IPS DF 4.7 (cell line): ENCODE measurements at regions not wholly inside any gene's neighbourhood (a gene's known extent, or its start where the extent isn't known, plus 50 kb on each side); places are given as distances from the start of the nearest gene placed in this dataset.

Source experiments
- DNase-seq: peaks from one replicate; pipeline ENCODE4 v3.0.0-alpha.2; 2013; ENCODE audit warnings: low spot score; ENCODE audit errors: extremely low read depth

DNA sequence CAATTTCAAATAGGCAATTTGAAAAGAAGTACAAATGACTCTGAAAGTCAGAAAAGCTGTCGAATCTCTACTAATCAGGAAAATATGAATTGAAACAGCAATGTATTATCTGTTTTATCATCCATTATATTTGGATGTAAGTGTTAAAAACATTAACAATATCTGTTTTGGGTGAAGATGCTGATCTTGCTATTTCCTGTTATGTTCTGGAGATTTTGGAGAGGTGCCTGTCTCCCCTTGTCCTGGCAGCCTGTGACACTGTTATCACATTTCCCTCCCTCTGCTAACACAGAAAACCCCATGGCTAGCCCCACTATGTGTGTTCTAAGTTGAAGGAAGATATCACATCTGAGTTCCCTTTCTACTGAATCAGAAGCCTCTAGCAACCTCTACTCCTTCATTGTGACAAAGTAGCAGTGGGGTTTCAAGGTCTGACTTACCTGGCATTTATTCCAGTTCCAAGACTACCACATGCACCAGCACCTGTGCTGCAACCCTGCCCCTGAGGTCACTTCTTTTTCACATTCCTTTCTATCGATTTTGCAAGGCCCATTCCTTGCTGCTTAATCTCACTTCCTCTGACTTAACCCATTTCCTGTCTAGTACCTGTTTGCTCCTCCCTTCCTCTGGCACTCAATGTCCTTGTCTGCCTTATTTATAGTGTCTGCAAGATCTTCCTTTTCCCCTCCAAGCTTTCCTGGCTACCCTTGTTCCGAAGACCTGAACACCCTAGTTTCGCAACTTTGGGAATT is 95.5 kb upstream of the COL8A1 start:
- no peak for DNase-seq

DNA sequence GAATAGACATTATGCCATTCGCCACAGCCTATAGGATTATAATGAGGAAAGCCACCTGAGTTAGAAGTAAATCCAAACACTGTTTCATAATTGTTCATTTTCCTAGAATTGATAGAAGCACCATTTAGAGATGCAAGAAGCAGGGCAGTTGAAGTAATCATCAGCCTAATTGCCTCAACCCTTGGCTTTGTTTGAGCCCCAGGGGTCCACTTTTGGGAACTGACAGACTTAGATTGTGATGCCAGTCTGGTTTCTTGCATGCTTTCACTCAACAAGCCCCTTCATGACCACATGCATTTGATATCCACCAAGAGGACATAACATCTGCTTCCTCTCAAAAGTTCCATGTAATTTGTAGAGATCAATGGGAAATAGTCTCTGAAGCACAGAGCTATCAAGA is 97.2 kb upstream of the COL8A1 start:
- no peak for DNase-seq

DNA sequence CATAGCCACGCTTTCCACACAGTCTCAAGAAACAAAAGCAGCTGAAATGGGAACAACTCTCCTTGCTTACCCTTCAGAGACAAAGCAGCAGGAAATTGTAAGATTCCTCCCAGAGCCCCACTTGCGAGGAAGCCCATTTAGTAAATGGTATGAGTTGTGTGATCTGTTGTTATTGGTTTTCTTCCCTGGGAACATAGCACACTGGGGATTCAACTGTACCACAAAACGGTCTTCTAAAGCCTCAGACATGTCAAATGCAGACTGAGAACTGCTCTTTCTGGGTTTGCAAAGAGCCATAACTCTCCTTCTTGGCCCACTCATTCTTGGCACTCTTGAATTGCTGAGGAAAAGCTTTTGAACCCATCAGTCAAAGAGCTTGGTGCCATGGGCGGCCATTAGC is 101.0 kb upstream of the COL8A1 start:
- no peak for DNase-seq

DNA sequence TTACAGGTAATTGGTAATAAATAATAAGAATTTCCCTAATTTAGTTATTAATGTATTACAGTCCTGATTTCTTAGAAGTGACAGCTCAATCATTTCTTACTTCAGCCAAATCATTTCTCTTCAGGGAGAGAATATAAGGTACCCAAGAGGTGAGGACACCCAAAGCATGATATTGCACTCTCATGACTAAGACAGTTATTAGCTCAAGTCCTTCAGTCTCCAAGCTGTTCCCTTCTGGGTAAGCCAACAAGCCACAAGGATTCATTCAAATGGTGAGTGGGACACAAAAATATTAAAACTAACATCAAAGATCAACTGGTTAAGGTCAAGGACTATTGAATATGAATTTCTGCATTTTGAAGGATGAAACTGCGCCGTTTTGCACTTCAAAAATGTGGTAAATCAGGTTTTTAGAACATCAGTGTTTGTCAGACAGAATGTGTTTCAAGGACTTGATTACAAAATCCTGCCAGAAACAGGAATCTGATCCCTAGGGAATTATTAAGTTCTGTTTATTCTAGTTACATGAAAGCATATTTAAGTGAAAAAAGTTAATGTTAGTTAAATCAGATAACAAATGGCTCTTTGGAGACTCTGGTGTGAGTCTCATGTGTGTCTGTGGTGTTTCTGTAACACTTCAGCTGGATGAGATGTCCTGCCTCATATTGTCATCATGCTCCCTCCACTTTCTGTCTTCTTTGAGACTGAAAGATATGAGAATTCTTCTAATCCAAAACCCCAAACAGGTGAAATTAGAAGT is 101.7 kb upstream of the COL8A1 start:
- DNase-seq: no peak

DNA sequence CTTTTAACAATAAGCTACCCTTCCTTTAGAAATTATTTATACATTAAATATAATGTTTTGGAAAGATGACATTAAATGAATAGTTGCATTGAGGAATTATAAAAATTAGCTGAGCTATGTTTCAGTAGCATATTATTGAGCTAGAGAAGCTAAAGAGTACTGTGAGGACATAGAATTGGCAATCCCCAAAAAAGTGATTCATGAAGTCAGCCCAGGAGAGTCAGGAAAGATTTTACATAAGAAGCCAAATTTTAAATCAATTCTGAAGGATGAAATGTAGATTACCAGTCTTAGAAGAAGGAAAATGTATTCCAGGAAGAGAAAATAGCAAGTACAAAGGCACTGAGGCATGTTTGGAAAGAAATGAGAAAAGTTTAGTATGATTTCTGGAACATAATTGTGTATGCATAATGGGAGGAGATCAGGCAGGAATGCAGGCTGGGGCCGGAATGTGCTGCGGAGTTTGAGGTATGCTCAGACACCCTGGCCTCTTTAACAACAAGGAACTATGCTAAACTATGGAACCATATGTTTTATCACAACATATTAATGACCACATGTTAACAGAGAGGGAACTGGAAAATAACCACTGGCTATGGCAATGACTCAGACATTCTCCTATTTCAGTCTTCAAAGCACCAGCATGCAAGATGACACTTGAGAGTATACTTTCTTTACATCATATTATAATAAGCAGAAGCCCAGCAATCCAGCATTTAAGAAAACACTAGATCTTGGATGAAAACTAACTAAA is 103.3 kb upstream of the COL8A1 start:
- no peak for DNase-seq

DNA sequence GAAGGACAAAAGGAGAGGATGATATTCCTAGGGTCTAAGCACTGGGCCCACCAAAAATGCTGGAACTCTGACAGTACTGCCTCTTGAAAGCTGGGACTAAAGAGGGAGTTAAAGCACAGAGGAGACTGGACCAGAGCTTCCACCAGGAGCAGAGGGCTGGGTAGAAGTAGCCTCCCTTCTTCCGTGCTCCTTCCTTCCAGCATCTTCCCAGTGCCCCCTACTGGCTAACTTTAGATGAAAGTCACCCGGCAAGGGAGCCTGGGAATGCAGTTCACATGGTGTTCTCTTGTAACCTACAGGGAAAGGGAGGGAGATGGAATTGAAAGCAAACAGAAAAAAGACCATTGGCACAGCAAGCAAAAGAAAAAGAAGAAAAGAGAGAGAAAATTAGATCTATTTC is 106.1 kb upstream of the COL8A1 start:
- DNase-seq: peak; percentile 71

DNA sequence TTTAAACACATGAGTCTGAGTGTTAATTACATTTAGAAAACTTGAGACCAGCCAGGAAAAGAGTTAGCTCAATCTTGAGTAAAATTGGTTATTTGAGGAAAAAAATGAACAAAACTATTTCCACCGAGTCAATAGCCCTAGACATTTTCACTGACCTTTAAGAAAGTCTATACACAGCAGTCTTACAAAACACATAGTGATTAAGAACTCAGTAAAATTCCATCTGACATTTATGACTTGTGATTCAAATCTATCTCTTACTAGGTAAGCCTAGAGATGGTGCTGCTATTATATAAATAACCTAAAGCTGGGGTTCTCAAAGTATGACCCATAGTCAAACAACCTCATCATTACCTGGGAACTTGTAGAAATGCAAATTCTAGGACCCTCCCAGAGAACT is 109.1 kb upstream of the COL8A1 start:
- no peak for DNase-seq

DNA sequence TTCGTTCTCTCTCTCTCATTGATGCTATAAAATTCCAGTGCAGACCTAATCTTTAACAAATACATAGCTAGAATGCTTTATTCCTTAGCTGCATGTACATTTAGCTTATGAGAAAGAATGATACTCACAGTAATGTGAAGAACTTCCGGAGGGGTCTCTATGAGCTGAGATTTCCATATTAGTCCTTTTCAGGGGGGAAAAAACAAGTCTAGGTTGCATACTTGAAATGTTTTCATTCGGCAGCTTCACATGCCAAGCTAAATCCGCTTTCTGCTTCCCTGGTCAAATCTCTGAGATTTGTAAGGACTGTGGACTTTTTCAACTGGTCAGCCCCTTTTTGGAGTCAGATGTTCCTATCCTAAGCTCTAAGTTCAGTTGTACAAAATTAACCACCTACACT is 111.5 kb upstream of the COL8A1 start:
- no peak for DNase-seq

DNA sequence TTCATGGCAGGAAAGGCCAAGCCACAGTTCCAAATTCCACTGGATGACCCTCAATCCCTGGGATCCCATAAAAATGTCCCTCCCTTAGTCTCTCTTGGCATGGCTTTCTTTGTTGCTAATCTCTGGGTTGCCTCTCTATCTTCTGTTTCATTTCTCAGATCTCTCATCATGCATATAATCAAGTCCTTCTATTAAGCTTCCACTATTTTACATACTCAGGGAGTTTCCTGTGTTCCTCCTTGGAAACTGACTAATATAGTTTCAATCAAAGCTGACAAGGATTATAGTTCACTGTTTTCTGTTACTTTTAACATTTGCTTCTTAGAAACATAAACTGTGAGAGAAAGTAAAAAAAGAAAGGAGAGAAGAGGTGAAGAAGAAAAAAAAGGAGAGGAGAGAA is 113.8 kb upstream of the COL8A1 start:
- DNase-seq: no peak

DNA sequence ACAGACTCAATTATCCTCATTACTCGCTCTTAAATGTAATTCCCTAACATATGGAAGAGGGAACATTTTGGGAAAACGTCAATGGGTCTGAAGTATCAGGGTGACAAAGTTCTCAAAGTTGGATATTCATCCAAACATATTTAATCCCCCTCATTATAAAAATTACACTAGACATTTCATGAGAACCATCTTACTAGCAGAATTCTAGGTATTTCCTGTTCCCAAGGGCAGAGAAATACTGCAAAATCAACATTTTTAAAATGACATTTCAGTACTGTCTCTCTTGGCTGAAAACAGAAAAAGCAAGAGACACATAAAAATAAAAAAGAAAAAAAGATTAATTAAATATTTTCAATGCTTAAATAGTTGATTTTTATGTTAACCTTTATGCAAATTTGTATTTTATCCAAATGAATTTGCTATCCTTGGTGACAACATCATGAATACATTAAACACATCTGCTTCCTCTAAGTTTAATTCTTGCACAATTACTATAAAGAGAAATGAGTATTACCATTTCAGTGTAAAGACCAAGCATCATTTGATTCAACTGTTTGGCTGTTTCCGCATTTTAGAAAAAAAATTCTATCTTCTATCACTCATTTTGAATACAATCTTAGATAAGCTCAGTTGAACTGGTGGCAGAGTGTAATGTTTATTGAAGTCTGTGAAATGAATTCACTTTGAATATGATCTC is 114.8 kb upstream of the COL8A1 start:
- DNase-seq: no peak

DNA sequence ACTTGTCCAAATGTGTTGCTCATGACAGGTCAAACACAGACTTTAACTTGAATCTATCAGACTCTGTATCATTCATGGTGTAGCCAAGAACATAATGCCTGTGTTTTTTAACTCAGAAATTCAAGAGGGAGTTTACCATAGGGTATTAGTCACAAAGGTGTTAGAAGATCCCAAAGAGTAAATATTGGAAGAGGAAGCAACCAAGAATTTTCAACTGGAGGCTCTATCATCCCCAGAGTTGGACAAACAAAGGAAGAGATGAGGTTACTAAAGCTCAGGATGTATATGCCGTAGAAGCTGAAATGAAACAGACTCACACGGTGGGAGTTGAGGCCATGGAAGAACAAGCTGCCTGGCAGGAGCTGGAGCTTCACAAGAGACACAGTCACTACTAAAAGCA is 116.2 kb upstream of the COL8A1 start:
- no peak for DNase-seq

DNA sequence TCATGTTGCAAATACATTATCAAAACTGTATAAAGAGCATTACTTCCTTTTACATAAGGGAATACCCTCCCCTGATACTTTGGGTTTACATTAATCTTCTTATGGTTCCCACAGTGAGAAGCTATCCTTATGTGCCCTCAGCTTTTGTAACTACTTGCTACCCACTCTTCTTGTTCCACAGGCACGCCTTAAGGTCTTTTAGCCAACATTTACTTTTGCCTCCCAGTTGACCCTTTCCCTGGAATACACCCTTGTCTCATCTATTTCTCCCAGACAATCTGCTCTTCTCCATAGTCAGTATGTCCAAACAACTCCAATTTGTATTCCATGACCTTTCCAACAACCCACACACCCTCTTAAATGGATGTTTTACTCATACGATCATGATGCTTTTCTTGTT is 116.8 kb upstream of the COL8A1 start:
- DNase-seq: no peak

DNA sequence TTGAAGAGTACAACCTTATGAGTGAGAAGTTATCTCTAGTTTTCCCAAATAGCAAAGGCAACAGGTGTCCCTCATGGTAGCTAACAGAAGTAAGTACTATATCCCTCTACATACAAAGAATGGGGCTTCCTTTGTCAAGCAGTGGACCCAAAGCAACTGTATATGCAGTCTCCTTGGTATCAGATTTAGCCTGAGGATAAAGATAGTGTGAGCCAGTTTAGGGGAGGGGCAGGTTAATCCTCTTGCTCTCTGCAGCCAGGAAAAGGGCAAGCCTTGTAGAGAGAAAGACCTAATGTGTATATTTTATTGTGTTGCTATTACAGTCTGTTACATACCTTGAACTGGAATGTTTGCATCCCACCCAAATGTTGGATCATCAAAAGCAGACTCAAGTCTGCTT is 117.9 kb upstream of the COL8A1 start:
- no peak for DNase-seq

DNA sequence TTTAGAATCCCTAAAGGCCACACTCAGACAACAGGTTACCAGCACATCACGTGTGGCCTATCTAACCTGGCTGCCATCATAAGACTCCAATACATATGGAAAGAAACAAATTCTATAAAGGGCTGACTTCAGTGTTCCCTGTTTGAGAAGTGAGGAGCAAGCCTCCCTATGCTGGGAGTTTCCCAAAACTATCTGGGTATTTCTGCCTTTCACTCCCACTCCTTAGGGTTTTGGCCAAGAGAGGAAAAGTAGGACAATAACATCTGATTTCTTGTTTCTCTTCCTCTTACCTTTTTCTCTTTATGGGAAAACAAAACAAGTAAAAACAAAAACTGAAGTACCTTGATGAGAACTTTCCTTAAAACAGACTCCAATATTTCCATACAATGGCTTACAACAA is 121.5 kb upstream of the COL8A1 start:
- no peak for DNase-seq

DNA sequence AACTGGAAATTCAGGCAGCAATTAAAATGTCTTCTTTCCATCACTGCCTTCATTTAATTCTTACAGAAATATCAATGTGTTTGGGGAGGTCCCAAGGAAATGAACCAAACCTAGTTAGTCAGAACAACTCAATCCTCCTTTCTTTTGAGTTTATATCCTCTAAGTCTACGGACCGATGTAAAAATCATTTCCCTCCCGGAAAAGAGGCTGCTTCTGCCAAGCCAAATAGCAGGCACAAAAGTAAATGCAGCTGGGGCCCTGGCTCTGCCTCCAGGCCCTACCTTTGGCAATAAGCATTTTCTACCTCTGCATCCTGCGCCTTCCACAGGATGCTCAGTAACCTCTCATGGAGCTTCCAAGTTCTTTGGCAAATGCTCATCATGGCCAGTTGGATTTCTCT is 122.5 kb upstream of the COL8A1 start:
- no peak for DNase-seq

DNA sequence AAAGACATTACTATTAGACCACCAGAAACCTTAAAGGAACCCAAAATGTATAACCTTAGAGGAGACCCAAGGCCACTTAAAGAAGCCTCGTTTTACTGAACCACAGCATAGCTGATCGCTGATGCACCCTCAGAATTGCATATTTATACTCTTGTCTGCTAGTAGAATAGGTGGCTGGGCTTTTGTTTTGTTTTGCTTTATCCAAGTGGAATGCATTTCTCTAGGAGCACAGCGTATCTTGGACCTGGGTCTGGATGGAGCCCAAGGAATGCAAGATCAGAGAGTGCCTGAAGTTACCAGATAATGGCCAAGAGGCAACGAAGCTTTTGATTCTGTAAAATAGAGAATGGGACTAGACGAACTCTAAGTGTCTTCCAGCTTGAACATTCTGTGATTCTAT is 129.2 kb upstream of the COL8A1 start:
- DNase-seq: no peak

DNA sequence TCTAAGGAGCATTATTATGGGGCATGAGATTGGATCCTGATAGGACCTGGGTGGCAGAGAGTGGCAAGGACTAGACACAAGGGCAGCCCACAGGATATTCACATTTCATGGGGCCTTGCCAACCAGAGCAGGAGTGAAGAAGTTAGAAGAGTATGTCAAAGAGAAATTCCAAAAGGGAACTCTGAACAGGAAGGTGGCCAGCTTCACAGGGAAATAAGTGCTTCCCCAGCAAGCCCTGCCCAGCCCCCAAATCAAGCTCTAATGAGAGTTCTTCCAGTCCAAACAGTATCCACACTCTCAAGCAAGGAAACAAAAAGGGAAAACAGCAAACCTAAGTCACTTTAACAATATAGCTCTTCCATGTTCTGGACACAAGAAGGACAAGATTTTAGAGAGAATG is 130.2 kb upstream of the COL8A1 start:
- no peak for DNase-seq

DNA sequence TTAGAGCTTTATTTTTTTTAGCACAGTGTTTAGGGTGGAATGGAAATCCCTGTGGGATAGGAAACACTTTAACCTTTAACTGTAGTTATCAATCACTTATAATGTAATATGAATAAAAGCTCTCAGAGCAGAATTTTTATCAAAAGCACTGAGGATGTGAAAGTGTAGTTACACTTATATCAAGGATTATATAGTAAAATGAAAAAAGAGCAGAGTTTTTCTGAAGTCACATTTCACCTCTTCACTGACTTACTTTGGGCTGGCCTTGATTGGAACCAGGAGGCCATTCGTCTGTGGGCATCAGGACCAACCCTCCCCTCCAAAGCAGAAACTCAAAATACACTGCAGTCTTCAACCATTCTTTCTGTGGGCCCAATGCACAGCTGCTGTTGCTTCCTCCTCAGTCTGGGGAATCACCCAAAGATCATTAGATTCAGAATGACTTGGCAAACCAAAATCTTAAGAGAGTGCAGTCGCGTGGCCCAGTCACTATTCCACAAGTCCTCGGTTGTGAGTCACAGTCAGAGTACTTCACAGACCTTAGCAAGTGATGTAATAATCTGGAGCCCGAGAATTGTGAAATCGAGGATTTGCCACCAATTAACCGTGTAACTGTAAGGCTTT is 132.6 kb upstream of the COL8A1 start:
- DNase-seq: no peak

DNA sequence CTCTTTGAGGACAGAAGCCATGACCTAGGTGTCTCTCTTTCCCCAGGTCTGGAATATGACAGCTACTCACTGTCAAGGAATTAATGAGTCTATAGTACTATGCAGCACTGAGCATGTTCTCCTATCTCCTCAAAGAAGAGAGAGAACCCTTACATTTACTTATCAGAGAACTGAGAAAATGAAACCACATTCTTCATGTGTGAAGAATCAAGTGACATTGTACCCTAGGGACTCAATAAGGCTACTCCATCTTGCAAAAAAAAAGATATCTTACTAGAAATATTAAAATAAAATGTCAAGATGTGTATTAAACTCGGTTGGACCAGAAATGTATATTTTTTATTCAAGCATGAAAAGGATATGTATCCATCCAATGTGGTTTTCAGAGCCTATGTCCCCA is 133.2 kb upstream of the COL8A1 start:
- no peak for DNase-seq

DNA sequence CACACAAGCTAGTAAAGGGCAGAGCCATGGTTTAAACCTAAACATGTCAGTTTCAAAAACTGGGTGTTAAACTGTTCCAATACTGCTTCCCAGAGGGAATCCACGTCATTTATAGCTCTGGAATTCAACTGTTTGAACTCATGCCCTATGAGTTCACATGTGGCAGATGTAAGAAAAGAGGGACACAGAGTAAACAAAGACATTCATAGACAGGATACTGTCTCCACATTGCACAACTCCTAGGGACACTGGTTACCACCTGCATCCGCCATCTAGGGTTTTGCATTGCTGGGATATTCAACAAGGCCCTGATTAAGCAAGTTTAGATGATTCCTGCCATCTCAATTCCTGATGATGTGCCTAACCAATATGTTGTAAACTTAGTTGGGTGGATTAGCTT is 134.1 kb upstream of the COL8A1 start:
- DNase-seq: no peak

DNA sequence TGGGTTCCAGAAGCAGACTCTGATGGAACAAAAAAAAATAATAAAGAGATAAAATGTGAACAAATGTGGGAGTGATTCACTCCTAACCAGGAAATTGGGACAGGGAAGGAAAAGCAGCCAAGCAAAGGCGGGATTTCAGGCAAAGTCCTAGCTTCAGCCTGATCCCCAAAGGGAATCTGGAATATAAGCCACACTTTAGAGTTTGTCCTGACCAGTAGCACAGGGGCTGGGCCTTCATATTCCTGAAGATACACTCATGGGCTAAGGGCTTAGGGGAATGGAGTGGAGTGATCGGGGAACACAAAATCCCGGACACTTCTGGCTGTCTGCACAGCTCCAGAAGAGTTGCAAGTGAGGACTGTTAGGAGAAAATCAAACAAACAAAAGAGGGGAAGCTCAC is 135.0 kb upstream of the COL8A1 start:
- no peak for DNase-seq
